Activated CD4-positive, alpha-beta T cell treated with anti-CD3 and anti-CD28 coated beads, Interleukin-2, amount 50 U/mL, for 16 hours (primary cell): ENCODE measurements at regions not wholly inside any gene's neighbourhood (a gene's known extent, or its start where the extent isn't known, plus 50 kb on each side); places are given as distances from the start of the nearest gene placed in this dataset.

Experiments
- DNase-seq: peaks from one replicate; pipeline ENCODE4 v3.0.0-alpha.2; 2020

DNA sequence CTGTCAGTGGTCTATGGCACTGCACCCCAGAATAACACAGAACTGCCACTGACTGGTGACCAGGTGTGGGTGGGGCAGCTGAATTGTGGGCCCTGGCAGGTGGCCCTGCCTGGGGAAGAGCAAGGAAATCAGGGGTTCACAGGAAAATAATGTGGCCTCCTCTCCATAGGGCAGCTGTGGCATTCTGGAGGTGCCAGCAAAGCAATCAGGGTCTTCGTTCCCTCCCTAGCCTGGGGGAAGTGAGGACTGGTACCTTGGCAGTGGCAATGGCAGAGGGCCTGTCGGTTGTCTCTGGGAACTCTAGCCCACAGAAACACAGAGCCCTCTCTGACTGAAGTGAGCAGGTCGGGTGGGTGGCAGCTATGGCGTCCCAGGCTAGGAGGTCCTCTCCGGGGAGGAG is 223.0 kb downstream of the GRIA2 start:
- DNase-seq = no peak

DNA sequence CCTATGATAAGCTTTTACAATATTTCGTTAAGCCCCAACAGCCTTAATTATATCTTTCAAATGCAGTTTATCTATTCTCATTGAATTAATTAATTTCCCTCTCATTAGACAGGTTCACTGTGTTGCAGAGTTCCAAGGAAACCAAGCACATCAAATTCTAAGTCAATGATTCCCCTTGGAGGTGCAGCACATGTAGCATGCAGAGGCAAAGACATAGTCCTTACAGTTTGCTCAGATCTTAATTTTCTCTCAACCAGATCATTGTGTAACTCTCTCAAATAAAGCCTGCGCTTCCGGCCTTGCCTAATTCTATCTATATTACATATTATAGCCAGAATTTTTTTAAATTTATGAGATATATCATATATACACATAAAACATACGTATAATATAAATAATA is 205.4 kb downstream of the GRIA2 start:
- no peak for DNase-seq

DNA sequence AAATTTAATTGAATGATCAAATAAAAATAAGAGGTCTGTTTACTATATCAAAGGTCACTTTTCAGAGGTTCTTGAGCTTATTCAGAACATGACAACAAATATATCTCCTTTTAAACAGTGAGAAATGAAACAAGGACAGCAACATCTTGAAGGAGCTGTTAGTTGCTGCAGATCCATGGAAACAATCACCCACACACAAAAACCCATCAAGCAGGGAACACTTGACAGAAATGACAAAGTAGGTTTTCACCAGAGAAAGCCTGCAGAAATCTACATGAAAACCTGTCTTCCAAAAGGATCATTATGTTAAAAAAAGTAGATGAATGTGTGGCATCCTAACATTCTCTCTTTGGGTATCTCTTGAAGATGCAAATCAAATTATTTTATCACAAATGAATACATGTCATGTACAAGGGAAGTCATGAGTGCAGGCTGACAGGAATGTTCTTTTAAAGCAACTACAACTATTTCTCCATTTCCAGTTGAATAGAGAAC is 203.0 kb downstream of the GRIA2 start:
- DNase-seq = no peak

DNA sequence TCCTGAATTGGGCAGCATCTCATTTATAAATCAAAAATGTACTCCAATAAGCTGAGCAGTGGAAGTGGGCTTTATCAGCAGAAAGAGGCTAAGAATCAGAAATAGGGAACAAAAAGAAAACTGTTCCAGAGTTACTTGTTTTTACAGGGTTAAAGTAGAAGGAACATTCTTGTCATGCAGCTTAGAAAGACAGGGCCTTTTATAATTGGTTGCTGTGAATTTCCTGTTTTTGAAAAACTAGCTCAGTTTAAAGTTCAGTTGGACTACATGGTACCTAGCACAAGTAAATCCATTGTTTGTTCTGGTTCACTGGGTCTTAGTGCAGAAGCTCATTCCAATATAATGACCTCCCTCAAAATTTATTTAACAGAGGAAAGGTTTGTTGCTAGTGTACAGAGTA is 200.8 kb downstream of the GRIA2 start:
- no peak for DNase-seq
